Panc1 (cell line): ENCODE measurements at regions not wholly inside any gene's neighbourhood (a gene's known extent, or its start where the extent isn't known, plus 50 kb on each side); places are given as distances from the start of the nearest gene placed in this dataset.

Experiments
- ATAC-seq: fragments of 200-7000 bp; cut with Tn5 transposase; 2 replicates; pipeline ENCODE4 v1.9.1; 2020; ENCODE audit warnings: mild to moderate bottlenecking, moderate library complexity
- BruUV-seq: library from RNA; stranded (reverse); fragments of 400-500 nt; replicated peaks from 2 replicates; lab custom pipeline; 2021; lab: Mats Ljungman, UMichigan
- CTCF ChIA-PET: fragments of 300-600 bp; sonication (Branson Sonifier 250); formaldehyde crosslinking; loops from one replicate; lab custom pipeline; 2022; ENCODE audit warnings: antibody characterized with exemption; lab: Charles Lee
- POLR2A ChIA-PET: fragments of 300-600 bp; sonication (Branson Sonifier 250); formaldehyde crosslinking; loops from one replicate; lab custom pipeline; 2022; ENCODE audit warnings: antibody characterized with exemption; lab: Charles Lee
- DNase-seq: peaks from one replicate; pipeline ENCODE4 v3.0.0-alpha.2; 2010; ENCODE audit warnings: low read depth, low spot score
- H3K27ac ChIP-seq: 2 replicates; pipeline ENCODE4 v1.5.1; 2011; ENCODE audit warnings: mild to moderate bottlenecking, low read length, inconsistent platforms
- H3K27me3 ChIP-seq: fragments of 200-500 bp; sonication (Bioruptor generic); 2 replicates; pipeline ENCODE4 v1.6.0; 2014; ENCODE audit warnings: low read length, inconsistent platforms; ENCODE audit not compliant: control insufficient read depth, insufficient read depth
- H3K36me3 ChIP-seq: fragments of 200-500 bp; sonication (Bioruptor generic); 2 replicates; pipeline ENCODE4 v1.5.1; 2014; ENCODE audit warnings: inconsistent platforms, mild to moderate bottlenecking, low read length, moderate library complexity; ENCODE audit not compliant: control insufficient read depth, insufficient read depth
- H3K4me1 ChIP-seq: 2 replicates; pipeline ENCODE4 v1.5.1; 2011; ENCODE audit warnings: inconsistent platforms, mild to moderate bottlenecking, low read length, moderate library complexity; ENCODE audit not compliant: control insufficient read depth, insufficient read depth
- H3K4me3 ChIP-seq, 2 experiments: 2 replicates each; pipeline ENCODE4 v1.5.1; 2011 to 2012; ENCODE audit warnings: low read depth in 2 of 2, low read length in 2 of 2, mild to moderate bottlenecking in 2 of 2, inconsistent platforms in 1 of 2, moderate library complexity in 1 of 2
- H3K9me3 ChIP-seq: fragments of 200-500 bp; sonication (Bioruptor generic); 2 replicates; pipeline ENCODE4 v1.5.1; 2014; ENCODE audit warnings: low read depth, mild to moderate bottlenecking, inconsistent platforms, low read length, moderate library complexity; ENCODE audit not compliant: control insufficient read depth, insufficient read depth
- CTCF ChIP-seq: fragments of 450-650 bp; IDR thresholded peaks from 2 replicates; pipeline ENCODE4 v1.5.1; 2017; ENCODE audit warnings: mild to moderate bottlenecking
- POLR2AphosphoS5 ChIP-seq: IDR thresholded peaks from 2 replicates; pipeline ENCODE4 v1.6.1; 2012; ENCODE audit warnings: mild to moderate bottlenecking, low read depth, low read length, moderate library complexity
- SIN3A ChIP-seq: IDR thresholded peaks from 2 replicates; pipeline ENCODE4 v1.6.1; 2012; ENCODE audit warnings: low read depth, mild to moderate bottlenecking, low read length, moderate library complexity, borderline replicate concordance; ENCODE audit not compliant: insufficient read depth
- TCF7L2 ChIP-seq: IDR thresholded peaks from 2 replicates; pipeline ENCODE4 v1.6.1; 2011; ENCODE audit warnings: mild to moderate bottlenecking, low read depth, low read length, inconsistent platforms
- in situ Hi-C: cut with HindIII; loops from 2 replicates; pipeline ENCODE4 v1.10.0; 2016; ENCODE audit warnings: low sequenced_read_pairs, low pct_unique_long_range_greater_than_20kb
- intact Hi-C: fragments of 100-400 bp; cut with micrococcal nuclease; formaldehyde crosslinking; loops from one replicate; pipeline ENCODE4 v1.10.0; 2022; ENCODE audit not compliant: unreplicated experiment
- TF ChIP-seq, protein P1 (sequence below), 2 experiments: IDR thresholded peaks; 2 replicates each; pipeline ENCODE4 v1.6.1; 2011 to 2012; ENCODE audit warnings: low read depth in 2 of 2, control low read depth in 1 of 2, low read length in 1 of 2, mild to moderate bottlenecking in 1 of 2, moderate library complexity in 1 of 2; ENCODE audit not compliant: insufficient read depth in 1 of 2

DNA sequence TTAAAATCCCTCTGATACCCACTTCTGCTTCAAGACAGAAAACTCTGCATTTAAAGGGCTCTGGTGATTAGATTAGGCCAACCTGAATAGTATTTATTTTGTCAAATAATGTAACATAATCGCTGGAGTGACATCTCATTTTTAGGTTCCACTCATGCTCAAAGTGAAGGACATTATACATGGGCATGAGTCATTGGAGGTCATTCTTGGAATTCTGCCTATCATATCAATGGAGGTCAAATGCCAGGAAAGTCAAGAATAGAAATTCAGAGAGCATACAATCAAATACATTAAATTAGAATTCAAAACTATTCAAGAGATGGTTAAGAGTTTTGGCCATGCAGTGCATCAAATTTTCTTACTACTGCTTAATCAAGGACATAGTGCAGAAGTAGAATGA is 50.8 kb upstream of the PRSS1 start:
- no peaks in the 10 kb centered on the region for H3K4me1 ChIP-seq
- H3K27me3 ChIP-seq, result no peaks in the 10 kb centered on the region
- no peak for ATAC-seq
- no peak for DNase-seq
- intact Hi-C loops (no loop called here), in situ Hi-C loops (no loop called here)
- BruUV-seq, result no TSS peak
- H3K4me3 ChIP-seq, result no peak overlapping the region
- no peaks in the 10 kb centered on the region for H3K9me3 ChIP-seq
- no peaks in the 10 kb centered on the region for H3K36me3 ChIP-seq
- CTCF ChIA-PET, result no interaction called here
- no peak overlapping the region for H3K27ac ChIP-seq
- TF ChIP-seq, protein P1, sequence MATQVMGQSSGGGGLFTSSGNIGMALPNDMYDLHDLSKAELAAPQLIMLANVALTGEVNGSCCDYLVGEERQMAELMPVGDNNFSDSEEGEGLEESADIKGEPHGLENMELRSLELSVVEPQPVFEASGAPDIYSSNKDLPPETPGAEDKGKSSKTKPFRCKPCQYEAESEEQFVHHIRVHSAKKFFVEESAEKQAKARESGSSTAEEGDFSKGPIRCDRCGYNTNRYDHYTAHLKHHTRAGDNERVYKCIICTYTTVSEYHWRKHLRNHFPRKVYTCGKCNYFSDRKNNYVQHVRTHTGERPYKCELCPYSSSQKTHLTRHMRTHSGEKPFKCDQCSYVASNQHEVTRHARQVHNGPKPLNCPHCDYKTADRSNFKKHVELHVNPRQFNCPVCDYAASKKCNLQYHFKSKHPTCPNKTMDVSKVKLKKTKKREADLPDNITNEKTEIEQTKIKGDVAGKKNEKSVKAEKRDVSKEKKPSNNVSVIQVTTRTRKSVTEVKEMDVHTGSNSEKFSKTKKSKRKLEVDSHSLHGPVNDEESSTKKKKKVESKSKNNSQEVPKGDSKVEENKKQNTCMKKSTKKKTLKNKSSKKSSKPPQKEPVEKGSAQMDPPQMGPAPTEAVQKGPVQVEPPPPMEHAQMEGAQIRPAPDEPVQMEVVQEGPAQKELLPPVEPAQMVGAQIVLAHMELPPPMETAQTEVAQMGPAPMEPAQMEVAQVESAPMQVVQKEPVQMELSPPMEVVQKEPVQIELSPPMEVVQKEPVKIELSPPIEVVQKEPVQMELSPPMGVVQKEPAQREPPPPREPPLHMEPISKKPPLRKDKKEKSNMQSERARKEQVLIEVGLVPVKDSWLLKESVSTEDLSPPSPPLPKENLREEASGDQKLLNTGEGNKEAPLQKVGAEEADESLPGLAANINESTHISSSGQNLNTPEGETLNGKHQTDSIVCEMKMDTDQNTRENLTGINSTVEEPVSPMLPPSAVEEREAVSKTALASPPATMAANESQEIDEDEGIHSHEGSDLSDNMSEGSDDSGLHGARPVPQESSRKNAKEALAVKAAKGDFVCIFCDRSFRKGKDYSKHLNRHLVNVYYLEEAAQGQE (IDR thresholded peaks at IDR 0.05; ENCODE audit: insufficient read depth in 1 of 2, low read depth in 2 of 2, low read length in 1 of 2), result no peak
- no peak for TF ChIP-seq TCF7L2
- no peak for TF ChIP-seq SIN3A
- TF ChIP-seq CTCF, result no peak
- no peak for TF ChIP-seq POLR2AphosphoS5
- POLR2A ChIA-PET, result no interaction called here

GRCh38 chr7:142697270-142697669 is 52.0 kb upstream of the PRSS1 start:
- no TSS peak for BruUV-seq
- Histone ChIP-seq H3K27me3 (no peaks in the 10 kb centered on the region), H3K36me3 (no peaks in the 10 kb centered on the region), H3K27ac (no peak overlapping the region), H3K9me3 (no peaks in the 10 kb centered on the region), H3K4me1 (no peaks in the 10 kb centered on the region), H3K4me3 (no peak overlapping the region)
- DNase-seq (no peak), ATAC-seq (no peak)
- ChIA-PET CTCF (no interaction called here), POLR2A (no interaction called here)
- intact Hi-C loops, result no loop called here
- no peak for TF ChIP-seq POLR2AphosphoS5
- no peak for TF ChIP-seq TCF7L2
- no peak for TF ChIP-seq SIN3A
- TF ChIP-seq, protein P1 (IDR thresholded peaks at IDR 0.05; ENCODE audit: insufficient read depth in 1 of 2, low read depth in 2 of 2, low read length in 1 of 2), result no peak
- in situ Hi-C loops, result no loop called here
